Mesenchymal stem cell (in vitro differentiated cells and primary cell): ENCODE measurements at regions not wholly inside any gene's neighbourhood (a gene's known extent, or its start where the extent isn't known, plus 50 kb on each side); places are given as distances from the start of the nearest gene placed in this dataset.
"Not testable (repeated sequence)": the region's sequence is repeated elsewhere in the genome, so short reads cannot be mapped to it uniquely, and the experiment has no call there.

Experiments
- DNase-seq: peaks from one replicate; pipeline ENCODE4 v3.0.0-alpha.2; 2013
- H2AFZ ChIP-seq: one replicate; pipeline ENCODE4 v1.6.1; 2013; ENCODE audit warnings: low read depth, mild to moderate bottlenecking, control low read depth, inconsistent platforms, low read length, moderate library complexity
- H2AK5ac ChIP-seq: 2 replicates; pipeline ENCODE4 v1.6.1; 2013; ENCODE audit warnings: low read length, moderate library complexity, mild to moderate bottlenecking, inconsistent platforms; ENCODE audit not compliant: severe bottlenecking
- H2BK120ac ChIP-seq: one replicate; pipeline ENCODE4 v1.6.1; 2013; ENCODE audit warnings: low read depth, mild to moderate bottlenecking, inconsistent platforms, low read length, moderate library complexity
- H2BK12ac ChIP-seq, 2 experiments: one replicate each; pipeline ENCODE4 v1.6.1; 2013; ENCODE audit warnings: inconsistent platforms in 2 of 2, low read length in 2 of 2, mild to moderate bottlenecking in 2 of 2, moderate library complexity in 2 of 2, control low read depth in 1 of 2
- H2BK15ac ChIP-seq: one replicate; pipeline ENCODE4 v1.6.1; 2013; ENCODE audit warnings: mild to moderate bottlenecking, low read depth, inconsistent platforms; ENCODE audit not compliant: poor library complexity, severe bottlenecking
- H2BK5ac ChIP-seq: 2 replicates; pipeline ENCODE4 v1.6.1; 2013; ENCODE audit warnings: low read depth, mild to moderate bottlenecking, low read length, control low read depth, inconsistent platforms; ENCODE audit not compliant: poor library complexity, severe bottlenecking
- H3K14ac ChIP-seq, 2 experiments: one replicate each; pipeline ENCODE4 v1.6.1; 2013; ENCODE audit warnings: inconsistent platforms in 2 of 2, low read length in 2 of 2, control low read depth in 1 of 2, mild to moderate bottlenecking in 1 of 2, moderate library complexity in 1 of 2
- H3K18ac ChIP-seq, 2 experiments: one replicate each; pipeline ENCODE4 v1.6.1; 2013; ENCODE audit warnings: inconsistent platforms in 2 of 2, low read length in 2 of 2, control low read depth in 1 of 2, low read depth in 1 of 2, mild to moderate bottlenecking in 1 of 2
- H3K23ac ChIP-seq, 2 experiments: one replicate each; pipeline ENCODE4 v1.6.1; 2013; ENCODE audit warnings: inconsistent platforms in 2 of 2, low read length in 2 of 2, mild to moderate bottlenecking in 2 of 2, moderate library complexity in 2 of 2, control low read depth in 1 of 2
- H3K27ac ChIP-seq: 2 replicates; pipeline ENCODE4 v1.5.1; 2013; ENCODE audit warnings: mild to moderate bottlenecking, moderate library complexity, low read length, control low read depth, inconsistent platforms; ENCODE audit not compliant: poor library complexity, severe bottlenecking
- H3K27me3 ChIP-seq, 2 experiments: 2 replicates each; pipeline versions ENCODE4 v1.6.1 to v1.7.0; 2013; ENCODE audit warnings: low read length in 2 of 2, mild to moderate bottlenecking in 2 of 2, moderate library complexity in 2 of 2, control low read depth in 1 of 2, inconsistent platforms in 1 of 2; ENCODE audit not compliant: control insufficient read depth in 1 of 2, insufficient read depth in 1 of 2
- H3K36me3 ChIP-seq, 2 experiments: 2 replicates each; pipeline versions ENCODE4 v1.6.1 to v1.7.0; 2013; ENCODE audit warnings: low read length in 2 of 2, control low read depth in 1 of 2, inconsistent platforms in 1 of 2, low read depth in 1 of 2, mild to moderate bottlenecking in 1 of 2; ENCODE audit not compliant: insufficient read depth in 2 of 2, control insufficient read depth in 1 of 2
- H3K4ac ChIP-seq, 2 experiments: one replicate each; pipeline ENCODE4 v1.6.1; 2013; ENCODE audit warnings: inconsistent platforms in 2 of 2, low read length in 2 of 2, mild to moderate bottlenecking in 2 of 2, moderate library complexity in 2 of 2, control low read depth in 1 of 2, low read depth in 1 of 2
- H3K4me1 ChIP-seq: 2 replicates; pipeline ENCODE4 v1.6.1; 2013; ENCODE audit warnings: low read depth, low read length, control low read depth; ENCODE audit not compliant: control insufficient read depth, insufficient read depth
- H3K4me2 ChIP-seq: 2 replicates; pipeline ENCODE4 v1.6.1; 2013; ENCODE audit warnings: low read length, mild to moderate bottlenecking, inconsistent platforms; ENCODE audit not compliant: poor library complexity, severe bottlenecking
- H3K4me3 ChIP-seq, 2 experiments: 2 replicates each; pipeline versions ENCODE4 v1.5.1 to v1.7.0; 2013; ENCODE audit warnings: low read length in 2 of 2, mild to moderate bottlenecking in 2 of 2, control low read depth in 1 of 2, low read depth in 1 of 2; ENCODE audit not compliant: insufficient read depth in 1 of 2
- H3K79me1 ChIP-seq: replicated peaks from 2 replicates; pipeline ENCODE4 v1.6.1; 2013; ENCODE audit warnings: mild to moderate bottlenecking, control low read depth, low read length, inconsistent platforms; ENCODE audit not compliant: poor library complexity, severe bottlenecking
- H3K9ac ChIP-seq: 2 replicates; pipeline ENCODE4 v1.7.0; 2013; ENCODE audit warnings: mild to moderate bottlenecking, low read length, moderate library complexity
- H3K9me3 ChIP-seq: 2 replicates; pipeline ENCODE4 v1.7.0; 2013; ENCODE audit warnings: mild to moderate bottlenecking, low read length; ENCODE audit not compliant: control insufficient read depth
- H4K8ac ChIP-seq: one replicate; pipeline ENCODE4 v1.6.1; 2013; ENCODE audit warnings: inconsistent platforms, mild to moderate bottlenecking, low read length, moderate library complexity
- H4K91ac ChIP-seq: one replicate; pipeline ENCODE4 v1.6.1; 2013; ENCODE audit warnings: mild to moderate bottlenecking, low read length, inconsistent platforms
- WGBS: methylation state at CpG from one replicate; pipeline ENCODE4 v1.1.7; 2013; ENCODE audit warnings: mixed read lengths; 5-methylcytosine and 5-hydroxymethylcytosine counted together

DNA sequence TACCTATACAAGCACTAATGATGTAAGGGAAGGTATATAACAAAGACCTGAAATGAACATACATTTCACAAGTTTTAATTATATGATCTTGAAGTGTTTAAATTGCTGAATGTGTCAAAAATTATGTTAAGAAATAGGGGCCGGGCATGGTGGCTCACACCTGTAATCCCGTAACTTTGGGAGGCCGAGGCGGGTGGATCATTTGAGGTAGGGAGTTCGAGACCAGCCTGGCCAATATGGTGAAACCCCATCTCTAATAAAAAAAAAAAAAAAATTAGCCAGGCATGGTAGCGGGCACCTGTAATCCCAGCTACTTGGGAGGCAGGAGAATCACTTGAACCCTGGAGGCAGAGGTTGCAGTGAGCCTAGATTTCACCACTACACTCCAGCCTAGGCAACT is 537.4 kb upstream of the STEAP1 start:
- not testable (repeated sequence) for H3K18ac ChIP-seq, H2BK120ac ChIP-seq, H2AK5ac ChIP-seq, H3K27ac ChIP-seq, H3K27me3 ChIP-seq, H3K4me3 ChIP-seq, H2BK12ac ChIP-seq, H3K4ac ChIP-seq, H3K4me1 ChIP-seq, H4K91ac ChIP-seq, H2BK15ac ChIP-seq, H2AFZ ChIP-seq, H3K14ac ChIP-seq, H3K9me3 ChIP-seq, H3K79me1 ChIP-seq, H3K4me2 ChIP-seq, H3K9ac ChIP-seq, H3K36me3 ChIP-seq, H2BK5ac ChIP-seq, H3K23ac ChIP-seq, H4K8ac ChIP-seq, DNase-seq
- 80% methylated on average over 5 of the region's 6 CpGs for WGBS

GRCh38 chr7:89618274-89618673 is 536.0 kb upstream of the STEAP1 start:
- Histone ChIP-seq H3K23ac (no peak overlapping the region), H3K4me2 (no peak overlapping the region), H3K4me1 (no peaks in the 10 kb centered on the region), H3K9ac (no peak overlapping the region), H2BK120ac (no peak overlapping the region), H4K91ac (no peak overlapping the region), H2BK12ac (no peak overlapping the region), H3K18ac (no peak overlapping the region), H3K36me3 (no peaks in the 10 kb centered on the region), H3K27ac (no peak overlapping the region), H2AFZ (no peak overlapping the region), H3K79me1 (no peaks in the 10 kb centered on the region), H3K4me3 (no peak overlapping the region), H3K9me3 (no peaks in the 10 kb centered on the region), H4K8ac (no peak overlapping the region), H3K4ac (no peak overlapping the region), H2AK5ac (no peak overlapping the region), H2BK5ac (no peak overlapping the region), H2BK15ac (no peak overlapping the region), H3K14ac (no peak overlapping the region), H3K27me3 (no peaks in the 10 kb centered on the region)
- no peak for DNase-seq
- WGBS: 4% methylated on average over 1 of the region's 3 CpGs

GRCh38 chr7:89621925-89622641 is 532.2 kb upstream of the STEAP1 start:
- H3K4me2 ChIP-seq: no peak overlapping the region
- H3K9me3 ChIP-seq: no peaks in the 10 kb centered on the region
- H3K23ac ChIP-seq: no peak overlapping the region
- H2BK12ac ChIP-seq: no peak overlapping the region
- H3K18ac ChIP-seq: no peak overlapping the region
- no peak overlapping the region for H3K27ac ChIP-seq
- no peak overlapping the region for H2AFZ ChIP-seq
- no peak overlapping the region for H2BK120ac ChIP-seq
- no peak overlapping the region for H4K8ac ChIP-seq
- no peak overlapping the region for H3K4me3 ChIP-seq
- no peak overlapping the region for H2BK5ac ChIP-seq
- H3K4ac ChIP-seq: no peak overlapping the region
- no peak overlapping the region for H2BK15ac ChIP-seq
- no peak overlapping the region for H4K91ac ChIP-seq
- H3K14ac ChIP-seq: no peak overlapping the region
- H3K9ac ChIP-seq: no peak overlapping the region
- WGBS: 64% methylated on average over 4 of the region's 4 CpGs
- no peak overlapping the region for H2AK5ac ChIP-seq
- no peaks in the 10 kb centered on the region for H3K27me3 ChIP-seq
- H3K79me1 ChIP-seq: no peaks in the 10 kb centered on the region
- no peaks in the 10 kb centered on the region for H3K36me3 ChIP-seq
- no peaks in the 10 kb centered on the region for H3K4me1 ChIP-seq
- DNase-seq: no peak

GRCh38 chr7:89623018-89623672 is 531.1 kb upstream of the STEAP1 start:
- DNase-seq: no peak
- no peak overlapping the region for H3K14ac ChIP-seq
- no CpG with 5 or more reads among the region's 1 CpG for WGBS

More at GRCh38 chr7:89623018-89623672, 531.1 kb upstream of the STEAP1 start:
- Histone ChIP-seq H2BK120ac (no peak overlapping the region), H4K91ac (no peak overlapping the region), H3K9ac (no peak overlapping the region), H2AFZ (peak overlapping the region; percentile 42), H3K4me1 (no peaks in the 10 kb centered on the region), H2BK5ac (no peak overlapping the region), H3K79me1 (no peaks in the 10 kb centered on the region), H2BK15ac (no peak overlapping the region), H4K8ac (no peak overlapping the region), H3K4me3 (no peak overlapping the region), H2AK5ac (no peak overlapping the region), H3K18ac (no peak overlapping the region), H3K27me3 (no peaks in the 10 kb centered on the region), H3K4me2 (no peak overlapping the region), H3K23ac (no peak overlapping the region), H3K4ac (no peak overlapping the region), H2BK12ac (no peak overlapping the region), H3K27ac (no peak overlapping the region), H3K36me3 (no peaks in the 10 kb centered on the region), H3K9me3 (no peaks in the 10 kb centered on the region)
